ENCODE measurements at regions not wholly inside any gene's neighbourhood (a gene's known extent, or its start where the extent isn't known, plus 50 kb on each side); places are given as distances from the start of the nearest gene placed in this dataset.

- BruUV-seq (replicated peaks), result no TSS peak
- H3K4me3 ChIP-seq (ENCODE audit: low read depth, low read length, poor library complexity, severe bottlenecking), result no peak overlapping the region
- no peak overlapping the region for H3K27ac ChIP-seq (ENCODE audit: low read depth, low read length, poor library complexity, severe bottlenecking)
- H3K36me3 ChIP-seq (ENCODE audit: insufficient read depth, low read length, poor library complexity, severe bottlenecking), result no peaks in the 10 kb centered on the region
- intact Hi-C loops (cut with micrococcal nuclease; ENCODE audit: unreplicated experiment), result no loop called here
- no peak for TF ChIP-seq CTCF (conservative IDR thresholded peaks at IDR 0.05; ENCODE audit: low read depth, low read length)
- no peak for TF ChIP-seq EZH2 (IDR thresholded peaks at IDR 0.05; ENCODE audit: borderline replicate concordance, low read depth, low read length, poor library complexity, severe bottlenecking)
- ChIA-PET POLR2A (ENCODE audit: low non-redundant PET) (no interaction called here), CTCF (no interaction called here)
- peaks cover 9% of the 10 kb centered on the region for H3K27me3 ChIP-seq (replicated peaks; ENCODE audit: insufficient read depth, low read depth, low read length, poor library complexity)
- DNase-seq (ENCODE audit: low spot score), result no peak
- H3K4me1 ChIP-seq (ENCODE audit: insufficient read depth, low read length, poor library complexity, severe bottlenecking), result no peaks in the 10 kb centered on the region
- H3K9me3 ChIP-seq (ENCODE audit: low read depth, low read length, poor library complexity, severe bottlenecking), result no peaks in the 10 kb centered on the region
These were observed 160.1 kb downstream of the TEX29 start for GRCh38 chr13:111480503-111480902.

- no peaks in the 10 kb centered on the region for H3K36me3 ChIP-seq (ENCODE audit: insufficient read depth, low read length, poor library complexity, severe bottlenecking)
- intact Hi-C loops (cut with micrococcal nuclease; ENCODE audit: unreplicated experiment), result no loop called here
- BruUV-seq (replicated peaks), result no TSS peak
- H3K4me3 ChIP-seq (ENCODE audit: low read depth, low read length, poor library complexity, severe bottlenecking), result no peak overlapping the region
- CTCF ChIA-PET, result no interaction called here
- POLR2A ChIA-PET (ENCODE audit: low non-redundant PET), result no interaction called here
- TF ChIP-seq EZH2 (IDR thresholded peaks at IDR 0.05; ENCODE audit: borderline replicate concordance, low read depth, low read length, poor library complexity, severe bottlenecking) (no peak), CTCF (conservative IDR thresholded peaks at IDR 0.05; ENCODE audit: low read depth, low read length) (no peak)
- no peak overlapping the region for H3K27ac ChIP-seq (ENCODE audit: low read depth, low read length, poor library complexity, severe bottlenecking)
- peaks cover 9% of the 10 kb centered on the region for H3K27me3 ChIP-seq (replicated peaks; ENCODE audit: insufficient read depth, low read depth, low read length, poor library complexity)
- no peaks in the 10 kb centered on the region for H3K9me3 ChIP-seq (ENCODE audit: low read depth, low read length, poor library complexity, severe bottlenecking)
- no peak for DNase-seq (ENCODE audit: low spot score)
- H3K4me1 ChIP-seq (ENCODE audit: insufficient read depth, low read length, poor library complexity, severe bottlenecking), result no peaks in the 10 kb centered on the region
These were observed 160.5 kb downstream of the TEX29 start for GRCh38 chr13:111480976-111481375.

GRCh38 chr13:111482126-111482525 is 161.7 kb downstream of the TEX29 start:
- no TSS peak for BruUV-seq (replicated peaks)
- Histone ChIP-seq H3K4me3 (ENCODE audit: low read depth, low read length, poor library complexity, severe bottlenecking) (no peak overlapping the region), H3K4me1 (ENCODE audit: insufficient read depth, low read length, poor library complexity, severe bottlenecking) (no peaks in the 10 kb centered on the region), H3K36me3 (ENCODE audit: insufficient read depth, low read length, poor library complexity, severe bottlenecking) (no peaks in the 10 kb centered on the region), H3K9me3 (ENCODE audit: low read depth, low read length, poor library complexity, severe bottlenecking) (peaks cover 3% of the 10 kb centered on the region), H3K27ac (ENCODE audit: low read depth, low read length, poor library complexity, severe bottlenecking) (no peak overlapping the region), H3K27me3 (replicated peaks; ENCODE audit: insufficient read depth, low read depth, low read length, poor library complexity) (peaks cover 9% of the 10 kb centered on the region)
- DNase-seq (ENCODE audit: low spot score), result no peak
- ChIA-PET CTCF (no interaction called here), POLR2A (ENCODE audit: low non-redundant PET) (no interaction called here)
- intact Hi-C loops (cut with micrococcal nuclease; ENCODE audit: unreplicated experiment), result no loop called here
- TF ChIP-seq CTCF (conservative IDR thresholded peaks at IDR 0.05; ENCODE audit: low read depth, low read length), result no peak
- no peak for TF ChIP-seq EZH2 (IDR thresholded peaks at IDR 0.05; ENCODE audit: borderline replicate concordance, low read depth, low read length, poor library complexity, severe bottlenecking)
